HEK293 (cell line): ENCODE measurements at regions not wholly inside any gene's neighbourhood (a gene's known extent, or its start where the extent isn't known, plus 50 kb on each side); places are given as distances from the start of the nearest gene placed in this dataset.

Experiments used
- EGR2 ChIP-seq: fragments of 450-650 bp; formaldehyde crosslinking; IDR thresholded peaks from 2 replicates; pipeline ENCODE4 v1.5.1; 2016; ENCODE audit warnings: low read depth, missing biosample characterization, missing genetic modification characterization
- MEIS1 ChIP-seq: sonication (generic); formaldehyde crosslinking; IDR thresholded peaks from 2 replicates; pipeline ENCODE4 v1.8.1; 2022; ENCODE audit warnings: missing genetic modification reagents, mild to moderate bottlenecking, borderline replicate concordance
- SP3 ChIP-seq: fragments of 450-650 bp; formaldehyde crosslinking; IDR thresholded peaks from 2 replicates; pipeline ENCODE4 v1.5.1; 2016; ENCODE audit warnings: missing biosample characterization, missing genetic modification characterization
- TRIM28 ChIP-seq: IDR thresholded peaks from 2 replicates; pipeline ENCODE4 v1.6.1; 2011; ENCODE audit warnings: low read length, control low read depth, borderline replicate concordance
- ZFP3 ChIP-seq: fragments of 450-650 bp; formaldehyde crosslinking; IDR thresholded peaks from 2 replicates; pipeline ENCODE4 v1.5.1; 2016; ENCODE audit warnings: low read depth, missing biosample characterization, missing genetic modification characterization
- ZFP69B ChIP-seq: fragments of 450-650 bp; formaldehyde crosslinking; IDR thresholded peaks from 2 replicates; pipeline ENCODE4 v1.5.1; 2016; ENCODE audit warnings: missing biosample characterization, missing genetic modification characterization
- ZNF114 ChIP-seq: fragments of 450-650 bp; formaldehyde crosslinking; IDR thresholded peaks from 2 replicates; pipeline ENCODE4 v1.5.0; 2017; ENCODE audit warnings: missing biosample characterization, missing genetic modification characterization
- ZNF133 ChIP-seq: fragments of 450-650 bp; formaldehyde crosslinking; IDR thresholded peaks from 2 replicates; pipeline ENCODE4 v1.5.1; 2016; ENCODE audit warnings: missing biosample characterization, missing genetic modification characterization
- ZNF175 ChIP-seq: fragments of 450-650 bp; formaldehyde crosslinking; IDR thresholded peaks from 2 replicates; pipeline ENCODE4 v1.5.1; 2016; ENCODE audit warnings: missing biosample characterization, missing genetic modification characterization
- ZNF354C ChIP-seq: fragments of 450-650 bp; formaldehyde crosslinking; IDR thresholded peaks from 2 replicates; pipeline ENCODE4 v1.5.1; 2016; ENCODE audit warnings: missing biosample characterization, missing genetic modification characterization, low read depth, borderline replicate concordance
- ZNF426 ChIP-seq: fragments of 450-650 bp; formaldehyde crosslinking; IDR thresholded peaks from 2 replicates; pipeline ENCODE4 v1.5.1; 2017; ENCODE audit warnings: missing biosample characterization, missing genetic modification characterization, mild to moderate bottlenecking, inconsistent platforms, moderate library complexity
- ZNF433 ChIP-seq: fragments of 450-650 bp; formaldehyde crosslinking; IDR thresholded peaks from 2 replicates; pipeline ENCODE4 v1.5.1; 2016; ENCODE audit warnings: missing biosample characterization, missing genetic modification characterization, low read depth
- ZNF530 ChIP-seq: fragments of 450-650 bp; formaldehyde crosslinking; IDR thresholded peaks from 2 replicates; pipeline ENCODE4 v1.5.1; 2016; ENCODE audit warnings: low read depth, missing biosample characterization, missing genetic modification characterization
- ZNF600 ChIP-seq: fragments of 450-650 bp; formaldehyde crosslinking; IDR thresholded peaks from 2 replicates; pipeline ENCODE4 v1.5.1; 2016; ENCODE audit warnings: missing biosample characterization, missing genetic modification characterization
- ZNF621 ChIP-seq: fragments of 450-650 bp; formaldehyde crosslinking; IDR thresholded peaks from 2 replicates; pipeline ENCODE4 v1.5.1; 2017; ENCODE audit warnings: missing biosample characterization, missing genetic modification characterization
- ZNF658 ChIP-seq: fragments of 450-650 bp; formaldehyde crosslinking; IDR thresholded peaks from 2 replicates; pipeline ENCODE4; 2016; ENCODE audit warnings: missing biosample characterization, missing genetic modification characterization
- TF ChIP-seq, protein P1 (sequence below): fragments of 450-650 bp; formaldehyde crosslinking; IDR thresholded peaks from 2 replicates; pipeline ENCODE4 v1.5.1; 2016; ENCODE audit warnings: missing biosample characterization, missing genetic modification characterization, borderline replicate concordance
- TF ChIP-seq, protein P2 (sequence below): fragments of 450-650 bp; formaldehyde crosslinking; IDR thresholded peaks from 2 replicates; pipeline ENCODE4 v1.5.1; 2016; ENCODE audit warnings: missing biosample characterization, missing genetic modification characterization
- TF ChIP-seq, protein P3 (sequence below): fragments of 450-650 bp; formaldehyde crosslinking; IDR thresholded peaks from 2 replicates; pipeline ENCODE4 v1.5.1; 2016; ENCODE audit warnings: missing biosample characterization, missing genetic modification characterization
- TF ChIP-seq, protein P4 (sequence below): fragments of 450-650 bp; formaldehyde crosslinking; conservative IDR thresholded peaks from 2 replicates; pipeline ENCODE4 v1.5.1; 2016; ENCODE audit warnings: low read depth, missing biosample characterization, missing genetic modification characterization
- TF ChIP-seq, protein P5 (sequence below): fragments of 450-650 bp; formaldehyde crosslinking; optimal IDR thresholded peaks from 2 replicates; pipeline ENCODE3; 2016; ENCODE audit warnings: missing biosample characterization, mild to moderate bottlenecking, missing genetic modification characterization
- TF ChIP-seq, protein P6 (sequence below): fragments of 450-650 bp; formaldehyde crosslinking; IDR thresholded peaks from 2 replicates; pipeline ENCODE4 v1.5.1; 2016; ENCODE audit warnings: missing biosample characterization, missing genetic modification characterization

DNA sequence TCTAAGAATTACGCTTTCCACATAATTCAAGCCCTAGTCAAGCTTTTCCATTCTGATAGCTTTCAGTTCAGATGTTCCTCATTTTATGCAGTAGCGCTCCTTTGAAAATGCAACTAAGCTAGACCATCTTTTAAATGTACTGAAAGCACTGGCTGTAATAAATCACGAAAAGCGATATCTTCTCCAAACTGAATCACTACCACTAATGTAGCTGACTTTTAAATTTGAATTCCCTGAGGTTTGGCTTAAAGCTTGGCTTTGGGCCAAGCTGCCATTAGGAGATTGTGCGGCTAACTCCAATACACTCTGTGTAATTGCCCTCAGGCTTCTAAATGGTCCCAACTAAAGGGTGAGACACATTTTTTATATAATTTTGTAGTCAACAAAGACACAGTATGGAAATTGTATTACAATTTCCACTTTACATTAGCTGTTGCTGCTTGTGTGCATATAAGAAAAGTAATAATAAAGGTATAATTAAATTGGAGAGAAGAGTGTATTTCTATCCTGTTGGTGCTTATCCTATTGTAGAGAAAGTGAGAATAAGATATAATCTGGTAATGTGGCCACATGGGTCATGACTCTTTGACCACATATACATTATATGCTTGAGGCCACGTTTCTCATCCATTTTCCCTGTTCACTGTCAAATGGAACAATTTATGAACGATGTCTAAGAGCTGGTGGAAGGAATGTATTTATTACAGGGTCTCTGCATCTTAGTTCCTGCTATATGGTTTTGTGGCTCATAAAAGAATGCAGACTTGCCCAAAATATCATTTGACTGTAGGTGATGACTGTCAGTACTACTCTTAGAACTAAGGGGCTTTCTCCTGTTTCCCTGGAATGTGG is 118.7 kb upstream of the TAF11L2 start (continued):
- TF ChIP-seq, protein P1, sequence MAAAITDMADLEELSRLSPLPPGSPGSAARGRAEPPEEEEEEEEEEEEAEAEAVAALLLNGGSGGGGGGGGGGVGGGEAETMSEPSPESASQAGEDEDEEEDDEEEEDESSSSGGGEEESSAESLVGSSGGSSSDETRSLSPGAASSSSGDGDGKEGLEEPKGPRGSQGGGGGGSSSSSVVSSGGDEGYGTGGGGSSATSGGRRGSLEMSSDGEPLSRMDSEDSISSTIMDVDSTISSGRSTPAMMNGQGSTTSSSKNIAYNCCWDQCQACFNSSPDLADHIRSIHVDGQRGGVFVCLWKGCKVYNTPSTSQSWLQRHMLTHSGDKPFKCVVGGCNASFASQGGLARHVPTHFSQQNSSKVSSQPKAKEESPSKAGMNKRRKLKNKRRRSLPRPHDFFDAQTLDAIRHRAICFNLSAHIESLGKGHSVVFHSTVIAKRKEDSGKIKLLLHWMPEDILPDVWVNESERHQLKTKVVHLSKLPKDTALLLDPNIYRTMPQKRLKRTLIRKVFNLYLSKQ, result no peak
- TF ChIP-seq, protein P2, sequence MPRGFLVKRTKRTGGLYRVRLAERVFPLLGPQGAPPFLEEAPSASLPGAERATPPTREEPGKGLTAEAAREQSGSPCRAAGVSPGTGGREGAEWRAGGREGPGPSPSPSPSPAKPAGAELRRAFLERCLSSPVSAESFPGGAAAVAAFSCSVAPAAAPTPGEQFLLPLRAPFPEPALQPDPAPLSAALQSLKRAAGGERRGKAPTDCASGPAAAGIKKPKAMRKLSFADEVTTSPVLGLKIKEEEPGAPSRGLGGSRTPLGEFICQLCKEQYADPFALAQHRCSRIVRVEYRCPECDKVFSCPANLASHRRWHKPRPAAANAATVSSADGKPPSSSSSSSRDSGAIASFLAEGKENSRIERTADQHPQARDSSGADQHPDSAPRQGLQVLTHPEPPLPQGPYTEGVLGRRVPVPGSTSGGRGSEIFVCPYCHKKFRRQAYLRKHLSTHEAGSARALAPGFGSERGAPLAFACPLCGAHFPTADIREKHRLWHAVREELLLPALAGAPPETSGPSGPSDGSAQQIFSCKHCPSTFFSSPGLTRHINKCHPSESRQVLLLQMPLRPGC (tag by site-specific recombination), result peak; percentile 54
- TF ChIP-seq ZNF114 (tag by site-specific recombination), result no peak
- no peak for TF ChIP-seq ZNF658 (tag by site-specific recombination)
- TF ChIP-seq ZNF354C (tag by site-specific recombination), result no peak
- TF ChIP-seq, protein P3, sequence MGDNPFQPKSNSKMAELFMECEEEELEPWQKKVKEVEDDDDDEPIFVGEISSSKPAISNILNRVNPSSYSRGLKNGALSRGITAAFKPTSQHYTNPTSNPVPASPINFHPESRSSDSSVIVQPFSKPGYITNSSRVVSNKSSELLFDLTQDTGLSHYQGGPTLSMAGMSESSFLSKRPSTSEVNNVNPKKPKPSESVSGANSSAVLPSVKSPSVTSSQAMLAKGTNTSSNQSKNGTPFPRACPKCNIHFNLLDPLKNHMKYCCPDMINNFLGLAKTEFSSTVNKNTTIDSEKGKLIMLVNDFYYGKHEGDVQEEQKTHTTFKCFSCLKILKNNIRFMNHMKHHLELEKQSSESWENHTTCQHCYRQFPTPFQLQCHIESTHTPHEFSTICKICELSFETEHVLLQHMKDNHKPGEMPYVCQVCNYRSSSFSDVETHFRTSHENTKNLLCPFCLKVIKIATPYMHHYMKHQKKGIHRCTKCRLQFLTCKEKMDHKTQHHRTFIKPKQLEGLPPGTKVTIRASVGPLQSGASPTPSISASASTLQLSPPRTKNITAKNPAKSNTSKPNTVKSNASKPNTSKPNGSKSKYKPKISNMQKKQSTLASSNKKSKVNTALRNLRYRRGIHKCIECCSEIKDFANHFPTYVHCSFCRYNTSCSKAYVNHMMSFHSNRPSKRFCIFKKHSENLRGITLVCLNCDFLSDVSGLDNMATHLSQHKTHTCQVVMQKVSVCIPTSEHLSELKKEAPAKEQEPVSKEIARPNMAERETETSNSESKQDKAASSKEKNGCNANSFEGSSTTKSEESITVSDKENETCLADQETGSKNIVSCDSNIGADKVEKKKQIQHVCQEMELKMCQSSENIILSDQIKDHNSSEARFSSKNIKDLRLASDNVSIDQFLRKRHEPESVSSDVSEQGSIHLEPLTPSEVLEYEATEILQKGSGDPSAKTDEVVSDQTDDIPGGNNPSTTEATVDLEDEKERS, result no peak
- TF ChIP-seq SP3 (tag by site-specific recombination), result no peak
- TF ChIP-seq ZNF175 (tag by site-specific recombination), result no peak
- TF ChIP-seq, protein P4, sequence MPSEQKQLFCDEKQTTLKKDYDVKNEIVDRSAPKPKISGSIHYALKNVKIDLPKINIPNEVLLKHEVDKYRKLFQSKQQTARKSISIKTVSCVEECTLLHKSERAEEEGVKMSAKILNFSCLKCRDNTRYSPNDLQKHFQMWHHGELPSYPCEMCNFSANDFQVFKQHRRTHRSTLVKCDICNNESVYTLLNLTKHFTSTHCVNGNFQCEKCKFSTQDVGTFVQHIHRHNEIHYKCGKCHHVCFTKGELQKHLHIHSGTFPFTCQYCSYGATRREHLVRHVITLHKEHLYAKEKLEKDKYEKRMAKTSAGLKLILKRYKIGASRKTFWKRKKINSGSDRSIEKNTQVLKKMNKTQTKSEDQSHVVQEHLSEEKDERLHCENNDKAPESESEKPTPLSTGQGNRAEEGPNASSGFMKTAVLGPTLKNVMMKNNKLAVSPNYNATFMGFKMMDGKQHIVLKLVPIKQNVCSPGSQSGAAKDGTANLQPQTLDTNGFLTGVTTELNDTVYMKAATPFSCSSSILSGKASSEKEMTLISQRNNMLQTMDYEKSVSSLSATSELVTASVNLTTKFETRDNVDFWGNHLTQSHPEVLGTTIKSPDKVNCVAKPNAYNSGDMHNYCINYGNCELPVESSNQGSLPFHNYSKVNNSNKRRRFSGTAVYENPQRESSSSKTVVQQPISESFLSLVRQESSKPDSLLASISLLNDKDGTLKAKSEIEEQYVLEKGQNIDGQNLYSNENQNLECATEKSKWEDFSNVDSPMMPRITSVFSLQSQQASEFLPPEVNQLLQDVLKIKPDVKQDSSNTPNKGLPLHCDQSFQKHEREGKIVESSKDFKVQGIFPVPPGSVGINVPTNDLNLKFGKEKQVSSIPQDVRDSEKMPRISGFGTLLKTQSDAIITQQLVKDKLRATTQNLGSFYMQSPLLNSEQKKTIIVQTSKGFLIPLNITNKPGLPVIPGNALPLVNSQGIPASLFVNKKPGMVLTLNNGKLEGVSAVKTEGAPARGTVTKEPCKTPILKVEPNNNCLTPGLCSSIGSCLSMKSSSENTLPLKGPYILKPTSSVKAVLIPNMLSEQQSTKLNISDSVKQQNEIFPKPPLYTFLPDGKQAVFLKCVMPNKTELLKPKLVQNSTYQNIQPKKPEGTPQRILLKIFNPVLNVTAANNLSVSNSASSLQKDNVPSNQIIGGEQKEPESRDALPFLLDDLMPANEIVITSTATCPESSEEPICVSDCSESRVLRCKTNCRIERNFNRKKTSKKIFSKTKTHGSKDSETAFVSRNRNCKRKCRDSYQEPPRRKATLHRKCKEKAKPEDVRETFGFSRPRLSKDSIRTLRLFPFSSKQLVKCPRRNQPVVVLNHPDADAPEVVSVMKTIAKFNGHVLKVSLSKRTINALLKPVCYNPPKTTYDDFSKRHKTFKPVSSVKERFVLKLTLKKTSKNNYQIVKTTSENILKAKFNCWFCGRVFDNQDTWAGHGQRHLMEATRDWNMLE (tag by site-specific recombination), result no peak
- TF ChIP-seq, protein P5, sequence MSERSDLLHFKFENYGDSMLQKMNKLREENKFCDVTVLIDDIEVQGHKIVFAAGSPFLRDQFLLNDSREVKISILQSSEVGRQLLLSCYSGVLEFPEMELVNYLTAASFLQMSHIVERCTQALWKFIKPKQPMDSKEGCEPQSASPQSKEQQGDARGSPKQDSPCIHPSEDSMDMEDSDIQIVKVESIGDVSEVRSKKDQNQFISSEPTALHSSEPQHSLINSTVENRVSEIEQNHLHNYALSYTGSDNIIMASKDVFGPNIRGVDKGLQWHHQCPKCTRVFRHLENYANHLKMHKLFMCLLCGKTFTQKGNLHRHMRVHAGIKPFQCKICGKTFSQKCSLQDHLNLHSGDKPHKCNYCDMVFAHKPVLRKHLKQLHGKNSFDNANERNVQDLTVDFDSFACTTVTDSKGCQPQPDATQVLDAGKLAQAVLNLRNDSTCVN (tag by site-specific recombination), result no peak
- no peak for TF ChIP-seq ZNF621 (tag by site-specific recombination)
- TF ChIP-seq TRIM28, result peak; percentile 82; the same call in 1 of the 2 replicates
- TF ChIP-seq ZNF530 (tag by site-specific recombination), result no peak
- no peak for TF ChIP-seq ZFP3 (tag by site-specific recombination)
- TF ChIP-seq, protein P6, sequence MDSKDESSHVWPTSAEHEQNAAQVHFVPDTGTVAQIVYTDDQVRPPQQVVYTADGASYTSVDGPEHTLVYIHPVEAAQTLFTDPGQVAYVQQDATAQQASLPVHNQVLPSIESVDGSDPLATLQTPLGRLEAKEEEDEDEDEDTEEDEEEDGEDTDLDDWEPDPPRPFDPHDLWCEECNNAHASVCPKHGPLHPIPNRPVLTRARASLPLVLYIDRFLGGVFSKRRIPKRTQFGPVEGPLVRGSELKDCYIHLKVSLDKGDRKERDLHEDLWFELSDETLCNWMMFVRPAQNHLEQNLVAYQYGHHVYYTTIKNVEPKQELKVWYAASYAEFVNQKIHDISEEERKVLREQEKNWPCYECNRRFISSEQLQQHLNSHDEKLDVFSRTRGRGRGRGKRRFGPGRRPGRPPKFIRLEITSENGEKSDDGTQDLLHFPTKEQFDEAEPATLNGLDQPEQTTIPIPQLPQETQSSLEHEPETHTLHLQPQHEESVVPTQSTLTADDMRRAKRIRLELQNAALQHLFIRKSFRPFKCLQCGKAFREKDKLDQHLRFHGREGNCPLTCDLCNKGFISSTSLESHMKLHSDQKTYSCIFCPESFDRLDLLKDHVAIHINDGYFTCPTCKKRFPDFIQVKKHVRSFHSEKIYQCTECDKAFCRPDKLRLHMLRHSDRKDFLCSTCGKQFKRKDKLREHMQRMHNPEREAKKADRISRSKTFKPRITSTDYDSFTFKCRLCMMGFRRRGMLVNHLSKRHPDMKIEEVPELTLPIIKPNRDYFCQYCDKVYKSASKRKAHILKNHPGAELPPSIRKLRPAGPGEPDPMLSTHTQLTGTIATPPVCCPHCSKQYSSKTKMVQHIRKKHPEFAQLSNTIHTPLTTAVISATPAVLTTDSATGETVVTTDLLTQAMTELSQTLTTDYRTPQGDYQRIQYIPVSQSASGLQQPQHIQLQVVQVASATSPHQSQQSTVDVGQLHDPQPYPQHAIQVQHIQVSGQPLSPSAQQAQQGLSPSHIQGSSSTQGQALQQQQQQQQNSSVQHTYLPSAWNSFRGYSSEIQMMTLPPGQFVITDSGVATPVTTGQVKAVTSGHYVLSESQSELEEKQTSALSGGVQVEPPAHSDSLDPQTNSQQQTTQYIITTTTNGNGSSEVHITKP (tag by site-specific recombination), result peak; percentile 59
- no peak for TF ChIP-seq ZNF426
- no peak for TF ChIP-seq EGR2 (tag by site-specific recombination)
- TF ChIP-seq ZFP69B (tag by site-specific recombination), result no peak
- TF ChIP-seq ZNF133 (tag by site-specific recombination), result no peak
- no peak for TF ChIP-seq ZNF433 (tag by site-specific recombination)
- peak; percentile 36; the same call in 1 of the 2 replicates for TF ChIP-seq MEIS1
- TF ChIP-seq ZNF600 (tag by site-specific recombination), result 0 out of 2 replicates have a peak, but pooled peaks have one; percentile 6
